IMR-90 (cell line): ENCODE measurements at regions not wholly inside any gene's neighbourhood (a gene's known extent, or its start where the extent isn't known, plus 50 kb on each side); places are given as distances from the start of the nearest gene placed in this dataset.

Experiments used
- ATAC-seq: fragments of 200-7000 bp; cut with Tn5 transposase; 2 replicates; pipeline ENCODE4 v1.9.1; 2020; ENCODE audit warnings: low read depth, mild to moderate bottlenecking, moderate library complexity
- BruUV-seq: library from RNA; stranded (reverse); fragments of 400-500 nt; replicated peaks from 2 replicates; lab custom pipeline; 2021; lab: Mats Ljungman, UMichigan
- CTCF ChIA-PET: fragments of 300-600 bp; formaldehyde crosslinking; extraction: SDS; loops from one replicate; lab custom pipeline; 2021; ENCODE audit warnings: antibody characterized with exemption; lab: Yijun Ruan, JAX
- POLR2A ChIA-PET: fragments of 300-600 bp; sonication (Branson Sonifier 250); formaldehyde crosslinking; loops from one replicate; lab custom pipeline; 2022; ENCODE audit warnings: antibody characterized with exemption; ENCODE audit not compliant: unreplicated experiment; lab: Charles Lee
- DNase-seq: peaks from one replicate; pipeline ENCODE4 v3.0.0; 2013
- H2AFZ ChIP-seq: replicated peaks from 2 replicates; pipeline ENCODE3; 2013; ENCODE audit warnings: low read length, mild to moderate bottlenecking; ENCODE audit not compliant: poor library complexity
- H2AK5ac ChIP-seq: 2 replicates; pipeline ENCODE4 v1.6.1; 2013; ENCODE audit warnings: low read depth, low read length, inconsistent platforms
- H2AK9ac ChIP-seq: replicated peaks from 2 replicates; pipeline ENCODE3; 2013; ENCODE audit warnings: mild to moderate bottlenecking, low read depth, low read length, moderate library complexity; ENCODE audit not compliant: poor library complexity
- H2BK120ac ChIP-seq: 2 replicates; pipeline ENCODE4 v1.6.1; 2013; ENCODE audit warnings: low read depth, low read length, inconsistent platforms
- H2BK15ac ChIP-seq: 3 replicates; pipeline ENCODE4 v1.6.1; 2013; ENCODE audit warnings: low read depth, low read length, inconsistent platforms
- H2BK20ac ChIP-seq: 2 replicates; pipeline ENCODE4 v1.6.1; 2013; ENCODE audit warnings: low read depth, mild to moderate bottlenecking, inconsistent platforms, low read length, moderate library complexity
- H2BK5ac ChIP-seq: 2 replicates; pipeline ENCODE4 v1.6.1; 2013; ENCODE audit warnings: mild to moderate bottlenecking, low read depth, low read length, inconsistent platforms; ENCODE audit not compliant: poor library complexity, severe bottlenecking
- H3K14ac ChIP-seq: replicated peaks from 2 replicates; pipeline ENCODE4 v1.6.1; 2013; ENCODE audit warnings: low read depth, low read length, inconsistent platforms
- H3K18ac ChIP-seq: 2 replicates; pipeline ENCODE4 v1.6.1; 2013; ENCODE audit warnings: low read depth, low read length, control low read depth
- H3K23ac ChIP-seq: 2 replicates; pipeline ENCODE4 v1.6.1; 2013; ENCODE audit warnings: low read depth, low read length, inconsistent platforms
- H3K27ac ChIP-seq: 2 replicates; pipeline ENCODE4 v1.5.1; 2013; ENCODE audit warnings: mild to moderate bottlenecking, control low read depth, low read length; ENCODE audit not compliant: insufficient read depth
- H3K27me3 ChIP-seq: 2 replicates; pipeline ENCODE4 v1.6.1; 2013; ENCODE audit warnings: low read length; ENCODE audit not compliant: control insufficient read depth, insufficient read depth
- H3K36me3 ChIP-seq: 2 replicates; pipeline ENCODE4 v1.6.1; 2013; ENCODE audit warnings: low read length, mixed read lengths; ENCODE audit not compliant: control insufficient read depth, insufficient read depth
- H3K4ac ChIP-seq: 2 replicates; pipeline ENCODE4 v1.6.1; 2013; ENCODE audit warnings: low read depth, low read length, inconsistent platforms
- H3K4me1 ChIP-seq: 2 replicates; pipeline ENCODE4 v1.6.1; 2013; ENCODE audit warnings: low read length, mixed read lengths; ENCODE audit not compliant: control insufficient read depth, insufficient read depth
- H3K4me2 ChIP-seq: 2 replicates; pipeline ENCODE4 v1.6.1; 2013; ENCODE audit warnings: low read depth, mild to moderate bottlenecking, control low read depth, low read length, moderate library complexity
- H3K4me3 ChIP-seq: 2 replicates; pipeline ENCODE4 v1.5.1; 2013; ENCODE audit warnings: low read depth, mild to moderate bottlenecking, control low read depth, low read length, moderate library complexity; ENCODE audit not compliant: insufficient read depth
- H3K56ac ChIP-seq: 2 replicates; pipeline ENCODE4 v1.6.1; 2013; ENCODE audit warnings: low read length, inconsistent platforms; ENCODE audit not compliant: insufficient read depth; ENCODE audit errors: extremely low read depth
- H3K79me1 ChIP-seq, 2 experiments: 2 replicates each; pipeline ENCODE4 v1.6.1; 2013; ENCODE audit warnings: low read length in 2 of 2, inconsistent platforms in 1 of 2, low read depth in 1 of 2
- H3K9ac ChIP-seq: 2 replicates; pipeline ENCODE4 v1.6.1; 2013; ENCODE audit warnings: low read depth, low read length, control low read depth
- H3K9me1 ChIP-seq: 2 replicates; pipeline ENCODE4 v1.6.1; 2013; ENCODE audit warnings: low read length, inconsistent platforms; ENCODE audit not compliant: insufficient read depth
- H3K9me3 ChIP-seq: 2 replicates; pipeline ENCODE4 v1.6.1; 2013; ENCODE audit warnings: low read length; ENCODE audit not compliant: control insufficient read depth, insufficient read depth
- H4K20me1 ChIP-seq: 2 replicates; pipeline ENCODE4 v1.6.1; 2013; ENCODE audit warnings: low read length, inconsistent platforms; ENCODE audit not compliant: insufficient read depth
- H4K5ac ChIP-seq: 2 replicates; pipeline ENCODE4 v1.6.1; 2013; ENCODE audit warnings: mild to moderate bottlenecking, low read depth, low read length, control low read depth
- H4K8ac ChIP-seq, 2 experiments: 2 replicates each; pipeline ENCODE4 v1.6.1; 2013; ENCODE audit warnings: low read depth in 2 of 2, low read length in 2 of 2, control low read depth in 1 of 2, inconsistent platforms in 1 of 2
- H4K91ac ChIP-seq: 2 replicates; pipeline ENCODE4 v1.6.1; 2013; ENCODE audit warnings: low read depth, low read length, inconsistent platforms; ENCODE audit not compliant: insufficient read depth
- BHLHE40 ChIP-seq: fragments of 150-350 bp; IDR thresholded peaks from 2 replicates; pipeline ENCODE4 v1.6.1; 2016; ENCODE audit warnings: mild to moderate bottlenecking, low read depth, low read length
- CEBPB ChIP-seq: IDR thresholded peaks from 2 replicates; pipeline ENCODE4 v1.6.1; 2012; ENCODE audit warnings: low read depth, low read length, improper control_type of control experiment
- CHD1 ChIP-seq: IDR thresholded peaks from 2 replicates; pipeline ENCODE4 v1.6.1; 2012; ENCODE audit warnings: low read depth, low read length, improper control_type of control experiment
- ELK1 ChIP-seq: fragments of 150-350 bp; IDR thresholded peaks from 2 replicates; pipeline ENCODE4 v1.6.1; 2016; ENCODE audit warnings: low read depth, mild to moderate bottlenecking, low read length, moderate library complexity, borderline replicate concordance
- MAFK ChIP-seq: IDR thresholded peaks from 2 replicates; pipeline ENCODE4 v1.6.1; 2012; ENCODE audit warnings: low read depth, low read length, improper control_type of control experiment
- NFE2L2 ChIP-seq: fragments of 150-350 bp; IDR thresholded peaks from 2 replicates; pipeline ENCODE4 v1.6.1; 2016; ENCODE audit warnings: low read depth, mild to moderate bottlenecking, low read length
- RCOR1 ChIP-seq: IDR thresholded peaks from 2 replicates; pipeline ENCODE4 v1.6.1; 2012; ENCODE audit warnings: mild to moderate bottlenecking, low read length, improper control_type of control experiment; ENCODE audit not compliant: insufficient replicate concordance
- RFX5 ChIP-seq: IDR thresholded peaks from 2 replicates; pipeline ENCODE4 v1.8.0; 2012; ENCODE audit warnings: low read depth, mild to moderate bottlenecking, low read length, moderate library complexity
- SMC3 ChIP-seq: fragments of 150-350 bp; IDR thresholded peaks from 2 replicates; pipeline ENCODE4 v1.6.1; 2016; ENCODE audit warnings: low read depth, mild to moderate bottlenecking, antibody characterized with exemption, low read length, moderate library complexity
- WGBS, 2 experiments: methylation state at CpG; one replicate each; pipeline versions ENCODE4 v1.1.5 to v1.1.7; 2013; ENCODE audit warnings: missing lambda C conversion rate in 2 of 2; ENCODE audit not compliant: insufficient read length in 1 of 2; ENCODE audit errors: extremely low coverage in 2 of 2; 5-methylcytosine and 5-hydroxymethylcytosine counted together
- dilution Hi-C: fragments of 300-500 bp; cut with HindIII; formaldehyde crosslinking; loops from one replicate; pipeline ENCODE4 v1.14.3; 2018; ENCODE audit warnings: low sequenced_read_pairs; ENCODE audit not compliant: unreplicated experiment
- in situ Hi-C: fragments of 300-500 bp; cut with MboI; formaldehyde crosslinking; loops from 3 replicates; pipeline ENCODE4 v1.14.3; 2019; ENCODE audit warnings: low sequenced_read_pairs, inconsistent platforms, mixed read lengths
- intact Hi-C: fragments of 100-400 bp; cut with micrococcal nuclease; formaldehyde crosslinking; loops from 2 replicates; pipeline ENCODE4 v1.10.0; 2022
- TF ChIP-seq, protein P1 (sequence below): fragments of 150-350 bp; IDR thresholded peaks from 2 replicates; pipeline ENCODE4 v1.6.1; 2017; ENCODE audit warnings: mild to moderate bottlenecking, antibody characterized with exemption, low read length, low read depth

GRCh38 chr21:17727361-17727760, 91.8 kb downstream of the C21orf91 start:
- Histone ChIP-seq H2BK20ac (no peak overlapping the region), H3K9me3 (no peaks in the 10 kb centered on the region), H3K4me3 (no peak overlapping the region), H3K27me3 (no peaks in the 10 kb centered on the region), H2AK9ac (no peak overlapping the region), H3K36me3 (no peaks in the 10 kb centered on the region), H3K56ac (no peak overlapping the region), H3K79me1 (no peaks in the 10 kb centered on the region), H3K4ac (no peak overlapping the region), H3K9me1 (no peaks in the 10 kb centered on the region), H3K9ac (no peak overlapping the region), H2AK5ac (no peak overlapping the region), H3K4me2 (no peak overlapping the region), H3K18ac (no peak overlapping the region), H2AFZ (no peak overlapping the region), H2BK120ac (no peak overlapping the region), H4K91ac (no peak overlapping the region), H3K23ac (no peak overlapping the region), H4K20me1 (no peaks in the 10 kb centered on the region), H3K27ac (no peak overlapping the region), H3K4me1 (no peaks in the 10 kb centered on the region; the same call in 1 of the 2 replicates), H4K8ac (no peak overlapping the region), H4K5ac (no peak overlapping the region), H3K14ac (no peak overlapping the region), H2BK5ac (no peak overlapping the region), H2BK15ac (no peak overlapping the region)
- TF ChIP-seq SMC3: no peak
- TF ChIP-seq BHLHE40: no peak
- no peak for TF ChIP-seq CEBPB
- no peak for TF ChIP-seq CHD1
- TF ChIP-seq ELK1: no peak
- TF ChIP-seq, protein P1, sequence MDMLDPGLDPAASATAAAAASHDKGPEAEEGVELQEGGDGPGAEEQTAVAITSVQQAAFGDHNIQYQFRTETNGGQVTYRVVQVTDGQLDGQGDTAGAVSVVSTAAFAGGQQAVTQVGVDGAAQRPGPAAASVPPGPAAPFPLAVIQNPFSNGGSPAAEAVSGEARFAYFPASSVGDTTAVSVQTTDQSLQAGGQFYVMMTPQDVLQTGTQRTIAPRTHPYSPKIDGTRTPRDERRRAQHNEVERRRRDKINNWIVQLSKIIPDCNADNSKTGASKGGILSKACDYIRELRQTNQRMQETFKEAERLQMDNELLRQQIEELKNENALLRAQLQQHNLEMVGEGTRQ: no peak
- no peak for TF ChIP-seq NFE2L2
- no peak for TF ChIP-seq RCOR1
- TF ChIP-seq RFX5: no peak
- no peak for TF ChIP-seq MAFK
- no TSS peak for BruUV-seq
- in situ Hi-C loops: no loop called here
- ATAC-seq: no peak
- DNase-seq: no peak
- dilution Hi-C loops: no loop called here
- WGBS, 2 experiments: 87% methylated on average over 3 of the region's 6 CpGs; no CpG with 5 or more reads in 1 of the 2 experiments
- POLR2A ChIA-PET: no interaction called here
- intact Hi-C loops: no loop called here
- CTCF ChIA-PET: no interaction called here
